ENCODE measurements at regions not wholly inside any gene's neighbourhood (a gene's known extent, or its start where the extent isn't known, plus 50 kb on each side); places are given as distances from the start of the nearest gene placed in this dataset.

DNA sequence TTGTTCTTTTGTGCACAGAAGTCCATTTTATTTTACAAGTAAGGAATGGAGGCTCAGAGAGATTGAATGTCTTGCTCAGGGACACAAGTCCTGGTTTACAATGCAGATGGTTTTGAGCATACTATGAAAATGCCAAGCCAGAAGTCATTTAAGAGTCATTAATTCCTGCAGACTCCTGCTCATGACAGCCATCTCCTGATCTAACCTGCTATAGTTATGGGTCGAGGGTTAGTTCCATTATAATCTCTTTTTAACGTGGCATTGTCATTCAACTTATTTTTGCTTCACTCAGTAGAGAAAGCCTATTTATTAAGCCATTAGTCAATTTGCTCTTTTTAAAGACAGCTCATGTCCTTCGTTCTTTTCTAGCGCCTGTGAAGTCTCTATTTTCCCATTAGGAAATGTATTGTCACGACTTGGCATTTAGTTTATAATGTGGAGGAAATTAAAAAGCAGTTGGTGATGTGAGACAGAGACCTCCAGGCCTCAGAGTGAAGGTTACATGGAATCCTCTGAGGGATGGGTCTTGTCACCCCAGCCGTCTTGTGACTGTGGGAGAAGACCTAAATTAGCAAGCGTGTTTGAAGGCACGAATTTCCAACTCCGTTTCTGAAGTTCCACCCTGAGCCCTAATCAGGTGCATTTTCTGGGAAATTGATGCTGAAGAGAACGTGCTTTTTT is 84.1 kb downstream of the ACTBL2 start:
- TF ChIP-seq, protein P1, sequence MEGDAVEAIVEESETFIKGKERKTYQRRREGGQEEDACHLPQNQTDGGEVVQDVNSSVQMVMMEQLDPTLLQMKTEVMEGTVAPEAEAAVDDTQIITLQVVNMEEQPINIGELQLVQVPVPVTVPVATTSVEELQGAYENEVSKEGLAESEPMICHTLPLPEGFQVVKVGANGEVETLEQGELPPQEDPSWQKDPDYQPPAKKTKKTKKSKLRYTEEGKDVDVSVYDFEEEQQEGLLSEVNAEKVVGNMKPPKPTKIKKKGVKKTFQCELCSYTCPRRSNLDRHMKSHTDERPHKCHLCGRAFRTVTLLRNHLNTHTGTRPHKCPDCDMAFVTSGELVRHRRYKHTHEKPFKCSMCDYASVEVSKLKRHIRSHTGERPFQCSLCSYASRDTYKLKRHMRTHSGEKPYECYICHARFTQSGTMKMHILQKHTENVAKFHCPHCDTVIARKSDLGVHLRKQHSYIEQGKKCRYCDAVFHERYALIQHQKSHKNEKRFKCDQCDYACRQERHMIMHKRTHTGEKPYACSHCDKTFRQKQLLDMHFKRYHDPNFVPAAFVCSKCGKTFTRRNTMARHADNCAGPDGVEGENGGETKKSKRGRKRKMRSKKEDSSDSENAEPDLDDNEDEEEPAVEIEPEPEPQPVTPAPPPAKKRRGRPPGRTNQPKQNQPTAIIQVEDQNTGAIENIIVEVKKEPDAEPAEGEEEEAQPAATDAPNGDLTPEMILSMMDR (conservative IDR thresholded peaks at IDR 0.05) = no peak
- Mint-ChIP-seq H3K9me3 (peaks cover 4% of the 10 kb centered on the region), H3K36me3 (no peaks in the 10 kb centered on the region), H3K27ac (no peak overlapping the region), H3K4me3 (no peak overlapping the region), H3K4me1 (ENCODE audit: unreplicated experiment) (peaks cover 4% of the 10 kb centered on the region), H3K27me3 (no peaks in the 10 kb centered on the region)
- DNase-seq (ENCODE audit: extremely low spot score, unreplicated experiment) = no peak

DNA sequence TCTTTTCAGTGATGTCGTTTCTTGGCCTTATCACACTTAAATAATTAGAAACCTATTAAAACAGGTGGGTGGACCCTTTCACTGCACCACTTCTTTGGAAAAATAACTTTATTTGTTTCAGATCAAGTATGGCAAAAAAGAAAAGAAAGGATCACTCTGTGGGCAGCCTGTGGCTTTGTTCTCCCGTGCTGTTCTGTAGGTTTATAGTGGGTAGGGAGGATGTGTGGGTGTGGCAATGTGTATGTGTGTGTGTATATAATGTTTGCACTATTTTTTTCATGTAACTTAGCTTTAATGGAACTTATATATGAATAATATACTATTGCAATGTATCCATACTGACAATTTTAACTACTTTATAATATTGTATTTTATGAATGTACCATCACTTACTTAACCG is 85.9 kb downstream of the ACTBL2 start:
- Mint-ChIP-seq H3K36me3 (no peaks in the 10 kb centered on the region), H3K4me1 (ENCODE audit: unreplicated experiment) (peaks cover 4% of the 10 kb centered on the region), H3K4me3 (no peak overlapping the region), H3K9me3 (peaks cover 8% of the 10 kb centered on the region), H3K27me3 (no peaks in the 10 kb centered on the region), H3K27ac (no peak overlapping the region)
- DNase-seq (ENCODE audit: extremely low spot score, unreplicated experiment) = no peak
- TF ChIP-seq, protein P1 (conservative IDR thresholded peaks at IDR 0.05) = no peak

DNA sequence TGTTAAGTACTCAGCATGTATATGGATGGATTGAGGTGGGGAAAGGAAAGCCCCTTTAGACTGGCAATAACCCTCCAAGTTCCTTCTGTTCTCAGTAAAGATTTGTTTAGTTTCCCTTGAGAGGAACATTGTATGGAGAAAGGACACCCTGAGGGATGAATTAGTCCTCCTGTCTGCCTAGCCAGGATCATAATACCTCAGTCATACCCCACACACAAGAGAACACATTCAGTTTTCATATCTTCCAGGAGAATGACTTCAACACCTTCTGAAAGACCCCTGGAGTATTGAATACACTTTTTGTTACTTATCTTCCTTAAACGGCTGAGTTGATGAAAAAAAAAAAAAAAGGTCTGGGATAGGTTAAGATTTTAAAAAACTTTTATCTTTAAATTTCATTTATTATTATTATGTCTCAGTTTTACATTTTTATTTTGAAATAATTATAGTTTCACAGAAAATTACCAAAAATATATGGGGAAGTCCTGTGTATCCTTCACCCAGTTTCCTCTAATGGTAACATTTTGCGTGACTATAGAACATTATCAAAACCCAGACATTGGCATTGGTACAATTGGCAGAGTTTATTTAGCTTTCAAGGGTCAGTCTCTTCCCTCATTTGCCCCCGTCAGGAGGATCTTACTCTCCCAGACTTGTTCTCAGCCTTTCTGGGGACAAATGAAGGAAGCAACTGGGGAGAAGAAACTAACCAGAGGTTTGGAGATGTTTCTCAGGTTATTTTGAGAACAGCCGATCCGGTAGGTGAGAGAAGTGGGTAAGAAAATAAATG is 88.0 kb downstream of the ACTBL2 start:
- Mint-ChIP-seq H3K4me1 (ENCODE audit: unreplicated experiment) (peaks cover 4% of the 10 kb centered on the region), H3K27ac (no peak overlapping the region), H3K36me3 (no peaks in the 10 kb centered on the region), H3K4me3 (no peak overlapping the region), H3K9me3 (peaks cover 4% of the 10 kb centered on the region), H3K27me3 (no peaks in the 10 kb centered on the region)
- no peak for DNase-seq (ENCODE audit: extremely low spot score, unreplicated experiment)
- TF ChIP-seq, protein P1 (conservative IDR thresholded peaks at IDR 0.05) = no peak

DNA sequence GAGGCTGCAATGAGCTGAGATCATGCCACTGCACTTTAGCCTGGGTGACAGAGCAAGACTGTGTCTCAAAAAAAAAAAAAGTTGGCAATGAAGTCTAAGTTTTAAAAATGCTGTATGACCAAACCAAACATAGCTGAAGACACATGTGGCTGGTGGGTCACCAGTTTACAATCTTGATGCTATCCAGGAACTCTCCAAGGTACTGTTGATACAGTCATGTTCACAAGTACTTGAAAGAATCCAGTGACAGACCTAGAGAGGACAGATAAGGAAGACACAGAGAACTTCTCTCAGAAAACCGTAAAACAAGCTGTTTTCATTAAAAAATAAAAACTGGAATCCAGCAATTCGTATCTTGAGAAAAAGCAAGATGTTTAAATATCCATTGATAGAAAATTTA is 95.7 kb downstream of the ACTBL2 start:
- peaks cover 10% of the 10 kb centered on the region for H3K4me1 Mint-ChIP-seq (ENCODE audit: unreplicated experiment)
- H3K9me3 Mint-ChIP-seq = no peaks in the 10 kb centered on the region
- TF ChIP-seq, protein P1 (conservative IDR thresholded peaks at IDR 0.05) = no peak
- no peak for DNase-seq (ENCODE audit: extremely low spot score, unreplicated experiment)
- no peaks in the 10 kb centered on the region for H3K36me3 Mint-ChIP-seq
- no peak overlapping the region for H3K27ac Mint-ChIP-seq
- no peak overlapping the region for H3K4me3 Mint-ChIP-seq
- H3K27me3 Mint-ChIP-seq = no peaks in the 10 kb centered on the region

DNA sequence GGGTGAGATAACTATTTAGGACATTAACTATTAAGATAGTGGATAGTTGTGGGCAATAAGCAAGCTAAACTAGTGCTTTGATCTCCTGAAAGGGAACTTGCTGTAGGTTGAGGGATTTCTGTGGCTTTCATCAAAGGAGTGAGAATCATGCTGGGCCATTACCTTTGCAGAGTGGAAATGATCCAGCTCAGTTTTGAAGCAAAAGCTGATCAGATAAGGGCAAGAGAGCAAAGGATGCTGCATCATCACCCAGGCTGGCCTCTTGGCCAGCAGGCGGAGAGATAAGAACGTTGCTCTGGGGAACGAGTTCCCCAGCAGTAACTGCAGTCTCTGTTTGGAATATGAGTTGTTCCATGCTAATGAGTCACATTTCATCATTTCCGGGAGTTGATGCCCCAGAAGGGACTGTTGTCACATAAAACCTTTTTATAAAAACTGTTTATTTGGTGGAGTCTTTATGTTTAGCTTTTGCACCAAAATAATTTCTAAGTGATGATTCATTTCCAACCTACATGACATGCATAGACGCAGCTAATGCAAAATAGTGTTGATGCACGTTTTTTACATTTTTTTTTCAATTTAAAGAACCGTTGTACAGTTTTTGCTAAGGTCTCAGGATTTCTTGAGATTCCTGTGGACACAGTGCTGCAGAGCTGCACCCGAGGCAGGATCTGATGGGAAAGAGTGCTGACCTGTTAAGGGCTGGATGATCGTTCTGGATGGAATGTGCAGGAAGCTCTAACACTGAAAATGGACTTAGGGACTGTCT is 99.3 kb downstream of the ACTBL2 start:
- Mint-ChIP-seq H3K4me1 (ENCODE audit: unreplicated experiment) (peaks cover 10% of the 10 kb centered on the region), H3K4me3 (no peak overlapping the region), H3K36me3 (no peaks in the 10 kb centered on the region), H3K9me3 (no peaks in the 10 kb centered on the region), H3K27me3 (no peaks in the 10 kb centered on the region), H3K27ac (no peak overlapping the region)
- DNase-seq (ENCODE audit: extremely low spot score, unreplicated experiment) = no peak
- TF ChIP-seq, protein P1 (conservative IDR thresholded peaks at IDR 0.05) = no peak

All from type B pancreatic cell (in vitro differentiated cells).